AG10803 (cell line): ENCODE measurements at regions not wholly inside any gene's neighbourhood (a gene's known extent, or its start where the extent isn't known, plus 50 kb on each side); places are given as distances from the start of the nearest gene placed in this dataset.

Experiments used
- DNase-seq: peaks from one replicate; pipeline ENCODE4 v3.0.0; 2010; ENCODE audit warnings: low read depth
- H3K4me3 ChIP-seq: 2 replicates; pipeline ENCODE4 v1.5.1; 2011; ENCODE audit warnings: mild to moderate bottlenecking, low read length, control low read depth
- CTCF ChIP-seq: conservative IDR thresholded peaks from 2 replicates; pipeline ENCODE4 v1.5.1; 2011; ENCODE audit warnings: mild to moderate bottlenecking, low read length, control low read depth, inconsistent platforms

- no peak overlapping the region for H3K4me3 ChIP-seq
- no peak for DNase-seq
- TF ChIP-seq CTCF = no peak
Observed at GRCh38 chr4:137333031-137333430, 199.3 kb downstream of the PCDH18 start.

- H3K4me3 ChIP-seq = no peak overlapping the region
- TF ChIP-seq CTCF = no peak
- DNase-seq = peak; percentile 49
Observed at GRCh38 chr4:137312257-137312656, 220.0 kb downstream of the PCDH18 start.

- TF ChIP-seq CTCF = no peak
- H3K4me3 ChIP-seq = no peak overlapping the region
- peak; percentile 89 for DNase-seq
Observed at GRCh38 chr4:137310593-137311490, 221.5 kb downstream of the PCDH18 start.

GRCh38 chr4:137310166-137310565 is 222.1 kb downstream of the PCDH18 start:
- DNase-seq = peak; percentile 41
- no peak for TF ChIP-seq CTCF
- no peak overlapping the region for H3K4me3 ChIP-seq

GRCh38 chr4:137309424-137309823 is 222.9 kb downstream of the PCDH18 start:
- H3K4me3 ChIP-seq = no peak overlapping the region
- DNase-seq = no peak
- TF ChIP-seq CTCF = no peak

GRCh38 chr4:137307806-137308205 is 224.5 kb downstream of the PCDH18 start:
- TF ChIP-seq CTCF = no peak
- peak; percentile 89 for DNase-seq
- no peak overlapping the region for H3K4me3 ChIP-seq

- no peak overlapping the region for H3K4me3 ChIP-seq
- TF ChIP-seq CTCF = no peak
- no peak for DNase-seq
Observed at GRCh38 chr4:137300776-137301175, 231.5 kb downstream of the PCDH18 start.
